Bronchial epithelial cell (primary cell): ENCODE measurements at regions not wholly inside any gene's neighbourhood (a gene's known extent, or its start where the extent isn't known, plus 50 kb on each side); places are given as distances from the start of the nearest gene placed in this dataset.
A peak's percentile ranks its signal among the peaks of the same experiment; 100 is the strongest.
"Not testable (repeated sequence)": the region's sequence is repeated elsewhere in the genome, so short reads cannot be mapped to it uniquely, and the experiment has no call there.

Experiments
- DNase-seq: peaks from one replicate; pipeline ENCODE4 v3.0.0-alpha.2; 2010; ENCODE audit warnings: low read depth
- FAIRE-seq: peaks from 2 replicates; lab custom pipeline; 2011; peaks lifted over from hg19 to GRCh38; lab: Jason Lieb, UNC
- H3K27me3 ChIP-seq: 2 replicates; pipeline ENCODE4 v1.5.1; 2011; ENCODE audit warnings: low read length; ENCODE audit not compliant: control insufficient read depth, insufficient read depth
- H3K36me3 ChIP-seq: 2 replicates; pipeline ENCODE4 v1.5.1; 2011; ENCODE audit warnings: low read length; ENCODE audit not compliant: control insufficient read depth, insufficient read depth
- H3K4me3 ChIP-seq: 2 replicates; pipeline ENCODE4 v1.5.1; 2011; ENCODE audit warnings: mild to moderate bottlenecking, low read depth, low read length, control low read depth
- CTCF ChIP-seq: IDR thresholded peaks from 2 replicates; pipeline ENCODE4 v1.5.1; 2011; ENCODE audit warnings: mild to moderate bottlenecking, moderate library complexity, low read length, control low read depth, inconsistent platforms; ENCODE audit not compliant: insufficient read depth, severe bottlenecking

- no peak for FAIRE-seq
- Histone ChIP-seq H3K27me3 (no peaks in the 10 kb centered on the region), H3K4me3 (no peak overlapping the region), H3K36me3 (no peaks in the 10 kb centered on the region)
- no peak for DNase-seq
- TF ChIP-seq CTCF, result no peak
These were observed 70.6 kb upstream of the MAGI2 start for GRCh38 chr7:79524048-79524447.

GRCh38 chr7:79523436-79523835 lies 70.0 kb upstream of the MAGI2 start:
- no peak for TF ChIP-seq CTCF
- DNase-seq (peak; percentile 17), FAIRE-seq (no peak)
- Histone ChIP-seq H3K4me3 (no peak overlapping the region), H3K36me3 (no peaks in the 10 kb centered on the region), H3K27me3 (no peaks in the 10 kb centered on the region)

GRCh38 chr7:79520543-79520942 lies 67.1 kb upstream of the MAGI2 start:
- TF ChIP-seq CTCF, result no peak
- Histone ChIP-seq H3K4me3 (no peak overlapping the region), H3K36me3 (no peaks in the 10 kb centered on the region), H3K27me3 (no peaks in the 10 kb centered on the region)
- FAIRE-seq (no peak), DNase-seq (peak; percentile 46)

GRCh38 chr7:79515358-79515757 lies 61.9 kb upstream of the MAGI2 start:
- TF ChIP-seq CTCF, result no peak
- Histone ChIP-seq H3K4me3 (no peak overlapping the region), H3K36me3 (no peaks in the 10 kb centered on the region), H3K27me3 (no peaks in the 10 kb centered on the region)
- DNase-seq, result no peak
- FAIRE-seq, result no peak

- Histone ChIP-seq H3K4me3 (no peak overlapping the region), H3K36me3 (no peaks in the 10 kb centered on the region), H3K27me3 (no peaks in the 10 kb centered on the region)
- DNase-seq (no peak), FAIRE-seq (no peak)
- TF ChIP-seq CTCF, result no peak
These were observed 59.8 kb upstream of the MAGI2 start for GRCh38 chr7:79513261-79513660.

- no peak for FAIRE-seq
- Histone ChIP-seq H3K4me3 (no peak overlapping the region), H3K27me3 (no peaks in the 10 kb centered on the region), H3K36me3 (no peaks in the 10 kb centered on the region)
- no peak for TF ChIP-seq CTCF
- peak; percentile 9 for DNase-seq
These were observed 58.8 kb upstream of the MAGI2 start for GRCh38 chr7:79512261-79512660.

- not testable (repeated sequence) for H3K27me3 ChIP-seq, FAIRE-seq, H3K4me3 ChIP-seq, DNase-seq, H3K36me3 ChIP-seq
These were observed 57.6 kb upstream of the MAGI2 start for GRCh38 chr7:79511056-79511455.
